Endothelial cell (in vitro differentiated cells): ENCODE measurements at regions not wholly inside any gene's neighbourhood (a gene's known extent, or its start where the extent isn't known, plus 50 kb on each side); places are given as distances from the start of the nearest gene placed in this dataset.

Experiments used
- DNase-seq: peaks from one replicate; pipeline ENCODE4 v3.0.0; 2021; ENCODE audit warnings: low spot score
- H3K27ac Mint-ChIP-seq: one replicate; pipeline ENCODE4 v1.8.0; 2021; ENCODE audit warnings: mixed read lengths, inconsistent platforms; ENCODE audit not compliant: unreplicated experiment
- H3K27me3 Mint-ChIP-seq: one replicate; pipeline ENCODE4 v1.8.0; 2021; ENCODE audit warnings: mild to moderate bottlenecking, moderate library complexity, mixed read lengths, inconsistent platforms; ENCODE audit not compliant: unreplicated experiment
- H3K36me3 Mint-ChIP-seq: one replicate; pipeline ENCODE4 v1.8.0; 2021; ENCODE audit warnings: mild to moderate bottlenecking, low read depth, mixed read lengths, inconsistent platforms; ENCODE audit not compliant: unreplicated experiment
- H3K4me1 Mint-ChIP-seq: one replicate; pipeline ENCODE4 v1.8.0; 2021; ENCODE audit warnings: mild to moderate bottlenecking, mixed read lengths, inconsistent platforms; ENCODE audit not compliant: unreplicated experiment
- H3K4me3 Mint-ChIP-seq: one replicate; pipeline ENCODE4 v1.8.0; 2021; ENCODE audit warnings: mild to moderate bottlenecking, mixed read lengths, inconsistent platforms; ENCODE audit not compliant: unreplicated experiment
- H3K9me3 Mint-ChIP-seq: one replicate; pipeline ENCODE4 v1.8.0; 2021; ENCODE audit warnings: mixed read lengths, inconsistent platforms; ENCODE audit not compliant: unreplicated experiment
- CTCF ChIP-seq: fragments of 200-600 bp; sonication (generic); IDR thresholded peaks from one replicate; pipeline ENCODE4 v1.5.0; 2021; ENCODE audit warnings: antibody characterized with exemption; ENCODE audit not compliant: unreplicated experiment

GRCh38 chr11:101321222-101321621, 191.6 kb upstream of the PGR start:
- Mint-ChIP-seq H3K36me3 (no peaks in the 10 kb centered on the region), H3K4me3 (no peak overlapping the region), H3K4me1 (no peaks in the 10 kb centered on the region), H3K9me3 (no peaks in the 10 kb centered on the region), H3K27me3 (peaks cover 1% of the 10 kb centered on the region), H3K27ac (no peak overlapping the region)
- DNase-seq = no peak
- no peak for TF ChIP-seq CTCF

- Mint-ChIP-seq H3K9me3 (no peaks in the 10 kb centered on the region), H3K27me3 (no peaks in the 10 kb centered on the region), H3K36me3 (no peaks in the 10 kb centered on the region), H3K4me1 (no peaks in the 10 kb centered on the region), H3K4me3 (no peak overlapping the region), H3K27ac (no peak overlapping the region)
- no peak for TF ChIP-seq CTCF
- no peak for DNase-seq
Measured at GRCh38 chr11:101306721-101307120, 177.1 kb upstream of the PGR start.

- no peaks in the 10 kb centered on the region for H3K4me1 Mint-ChIP-seq
Measured at GRCh38 chr11:101305496-101305895, 175.9 kb upstream of the PGR start.

GRCh38 chr11:101299210-101299609, 169.6 kb upstream of the PGR start:
- Mint-ChIP-seq H3K9me3 (no peaks in the 10 kb centered on the region), H3K27ac (no peak overlapping the region), H3K27me3 (no peaks in the 10 kb centered on the region), H3K4me1 (no peaks in the 10 kb centered on the region), H3K4me3 (no peak overlapping the region), H3K36me3 (no peaks in the 10 kb centered on the region)
- no peak for TF ChIP-seq CTCF
- no peak for DNase-seq

More at GRCh38 chr11:101305496-101305895, 175.9 kb upstream of the PGR start:
- no peaks in the 10 kb centered on the region for H3K27me3 Mint-ChIP-seq
- no peak overlapping the region for H3K27ac Mint-ChIP-seq
- no peak overlapping the region for H3K4me3 Mint-ChIP-seq
- H3K9me3 Mint-ChIP-seq = no peaks in the 10 kb centered on the region
- DNase-seq = no peak
- H3K36me3 Mint-ChIP-seq = no peaks in the 10 kb centered on the region
- TF ChIP-seq CTCF = no peak

GRCh38 chr11:101296896-101297295, 167.3 kb upstream of the PGR start:
- no peaks in the 10 kb centered on the region for H3K4me1 Mint-ChIP-seq
- H3K36me3 Mint-ChIP-seq = no peaks in the 10 kb centered on the region
- no peak for TF ChIP-seq CTCF
- DNase-seq = no peak
- no peaks in the 10 kb centered on the region for H3K9me3 Mint-ChIP-seq
- H3K27me3 Mint-ChIP-seq = no peaks in the 10 kb centered on the region
- no peak overlapping the region for H3K27ac Mint-ChIP-seq
- H3K4me3 Mint-ChIP-seq = no peak overlapping the region
